Ovary (tissue), 3 donors: ENCODE measurements at regions not wholly inside any gene's neighbourhood (a gene's known extent, or its start where the extent isn't known, plus 50 kb on each side); places are given as distances from the start of the nearest gene placed in this dataset.

Experiments used
- EP300 ChIP-seq: sonication (generic); formaldehyde crosslinking; IDR thresholded peaks from one replicate; pipeline ENCODE4 v1.6.1; 2017; ENCODE audit warnings: antibody characterized with exemption
- TF ChIP-seq, protein P1 (sequence below), 3 donors: fragments of 450-650 bp in 2 of 3; fragments of 200-600 bp in 1 of 3; IDR thresholded peaks; one replicate each; pipeline versions ENCODE4 v1.5.1 to v1.8.0; 2016 to 2022; ENCODE audit warnings: antibody characterized with exemption in 3 of 3, mild to moderate bottlenecking in 1 of 3
- donor health status: DM: no; HTN: no; CAD: no.

DNA sequence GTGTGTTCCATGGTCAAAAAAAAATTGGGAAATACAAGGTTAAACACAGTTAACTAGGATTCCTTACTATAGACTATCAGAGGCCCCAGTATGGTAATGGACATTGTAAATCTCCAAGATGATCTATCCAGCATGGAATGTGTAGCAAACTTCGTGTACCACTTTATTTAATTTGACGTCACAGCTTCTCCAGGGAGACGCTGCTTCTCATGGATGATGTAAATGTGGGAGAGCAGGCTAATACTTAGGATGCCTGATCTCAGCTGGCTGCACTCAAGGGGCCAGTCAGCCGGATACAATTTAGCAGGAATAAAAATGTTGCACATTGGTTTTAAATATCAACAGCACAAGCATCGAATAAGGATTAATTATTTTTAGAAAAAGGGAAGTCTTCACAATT is 111.7 kb upstream of the HPF1 start:
- TF ChIP-seq, protein P1, sequence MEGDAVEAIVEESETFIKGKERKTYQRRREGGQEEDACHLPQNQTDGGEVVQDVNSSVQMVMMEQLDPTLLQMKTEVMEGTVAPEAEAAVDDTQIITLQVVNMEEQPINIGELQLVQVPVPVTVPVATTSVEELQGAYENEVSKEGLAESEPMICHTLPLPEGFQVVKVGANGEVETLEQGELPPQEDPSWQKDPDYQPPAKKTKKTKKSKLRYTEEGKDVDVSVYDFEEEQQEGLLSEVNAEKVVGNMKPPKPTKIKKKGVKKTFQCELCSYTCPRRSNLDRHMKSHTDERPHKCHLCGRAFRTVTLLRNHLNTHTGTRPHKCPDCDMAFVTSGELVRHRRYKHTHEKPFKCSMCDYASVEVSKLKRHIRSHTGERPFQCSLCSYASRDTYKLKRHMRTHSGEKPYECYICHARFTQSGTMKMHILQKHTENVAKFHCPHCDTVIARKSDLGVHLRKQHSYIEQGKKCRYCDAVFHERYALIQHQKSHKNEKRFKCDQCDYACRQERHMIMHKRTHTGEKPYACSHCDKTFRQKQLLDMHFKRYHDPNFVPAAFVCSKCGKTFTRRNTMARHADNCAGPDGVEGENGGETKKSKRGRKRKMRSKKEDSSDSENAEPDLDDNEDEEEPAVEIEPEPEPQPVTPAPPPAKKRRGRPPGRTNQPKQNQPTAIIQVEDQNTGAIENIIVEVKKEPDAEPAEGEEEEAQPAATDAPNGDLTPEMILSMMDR (IDR thresholded peaks at IDR 0.05), result no peak
- TF ChIP-seq EP300, result no peak
